Right atrium auricular region (tissue), 2 donors: ENCODE measurements at regions not wholly inside any gene's neighbourhood (a gene's known extent, or its start where the extent isn't known, plus 50 kb on each side); places are given as distances from the start of the nearest gene placed in this dataset.
A peak's percentile ranks its signal among the peaks of the same experiment; 100 is the strongest.
"Not testable (repeated sequence)": the region's sequence is repeated elsewhere in the genome, so short reads cannot be mapped to it uniquely, and the experiment has no call there.

ENCODE experiments used
- DNase-seq: peaks from one replicate; pipeline ENCODE4 v3.0.0-alpha.2; 2019; ENCODE audit warnings: low spot score
- H3K27ac ChIP-seq, 2 donors: fragments of 200-600 bp; sonication (generic); 1 replicate in 1 of 2; 2 replicates in 1 of 2; pipeline ENCODE4 v1.5.1; 2016 to 2019
- H3K27me3 ChIP-seq, 2 donors: fragments of 200-600 bp; sonication (generic); one replicate each; pipeline versions ENCODE4 v1.5.1 to v1.6.0; 2017 to 2019
- H3K36me3 ChIP-seq: fragments of 200-600 bp; sonication (generic); one replicate; pipeline ENCODE4 v1.5.1; 2016
- H3K4me1 ChIP-seq, 2 donors: fragments of 200-600 bp; sonication (generic); one replicate each; pipeline versions ENCODE4 v1.5.1 to v1.6.0; 2017 to 2019
- H3K4me3 ChIP-seq, 2 donors: fragments of 200-600 bp; sonication (generic); 1 replicate in 1 of 2; 2 replicates in 1 of 2; pipeline ENCODE4 v1.5.1; 2017 to 2019; ENCODE audit warnings: mild to moderate bottlenecking in 1 of 2, moderate library complexity in 1 of 2
- H3K9me3 ChIP-seq, 2 donors: fragments of 200-600 bp; sonication (generic); one replicate each; pipeline ENCODE4 v1.5.1; 2019
- CTCF ChIP-seq, 2 donors: fragments of 200-600 bp; sonication (generic); IDR thresholded peaks; one replicate each; pipeline ENCODE4 v1.5.1; 2019; ENCODE audit warnings: antibody characterized with exemption in 2 of 2

- H3K27me3 ChIP-seq = no peaks in the 10 kb centered on the region
- H3K36me3 ChIP-seq = no peaks in the 10 kb centered on the region
- no peak overlapping the region for H3K27ac ChIP-seq
- H3K9me3 ChIP-seq = no peaks in the 10 kb centered on the region
- H3K4me3 ChIP-seq = no peak overlapping the region
- TF ChIP-seq CTCF (IDR thresholded peaks at IDR 0.05) = no peak
- H3K4me1 ChIP-seq = no peaks in the 10 kb centered on the region
- no peak for DNase-seq
Measured at GRCh38 chr3:17820275-17820674, 77.8 kb upstream of the TBC1D5 start.

GRCh38 chr3:17817973-17818372 lies 75.5 kb upstream of the TBC1D5 start:
- H3K4me3 ChIP-seq, DNase-seq, H3K27me3 ChIP-seq, H3K27ac ChIP-seq, H3K36me3 ChIP-seq, H3K4me1 ChIP-seq, H3K9me3 ChIP-seq: not testable (repeated sequence)

- H3K36me3 ChIP-seq = no peaks in the 10 kb centered on the region
- H3K27ac ChIP-seq = no peak overlapping the region
- DNase-seq = no peak
- no peak for TF ChIP-seq CTCF (IDR thresholded peaks at IDR 0.05)
- no peak overlapping the region for H3K4me3 ChIP-seq
- no peaks in the 10 kb centered on the region for H3K4me1 ChIP-seq
- no peaks in the 10 kb centered on the region for H3K9me3 ChIP-seq
- no peaks in the 10 kb centered on the region for H3K27me3 ChIP-seq
Measured at GRCh38 chr3:17817545-17817944, 75.1 kb upstream of the TBC1D5 start.

- H3K36me3 ChIP-seq, DNase-seq, H3K4me3 ChIP-seq, H3K9me3 ChIP-seq, H3K4me1 ChIP-seq, H3K27ac ChIP-seq, H3K27me3 ChIP-seq: not testable (repeated sequence)
Measured at GRCh38 chr3:17816839-17817238, 74.4 kb upstream of the TBC1D5 start.

- not testable (repeated sequence) for H3K9me3 ChIP-seq, H3K27ac ChIP-seq, DNase-seq, H3K4me3 ChIP-seq, H3K4me1 ChIP-seq, H3K36me3 ChIP-seq, H3K27me3 ChIP-seq
Measured at GRCh38 chr3:17812328-17812727, 69.9 kb upstream of the TBC1D5 start.

GRCh38 chr3:17811646-17812045 lies 69.2 kb upstream of the TBC1D5 start:
- H3K27ac ChIP-seq = no peak overlapping the region
- no peak for DNase-seq
- TF ChIP-seq CTCF (IDR thresholded peaks at IDR 0.05) = no peak
- no peaks in the 10 kb centered on the region for H3K36me3 ChIP-seq
- no peak overlapping the region for H3K4me3 ChIP-seq
- no peaks in the 10 kb centered on the region for H3K4me1 ChIP-seq
- H3K27me3 ChIP-seq = no peaks in the 10 kb centered on the region
- no peaks in the 10 kb centered on the region for H3K9me3 ChIP-seq

- TF ChIP-seq CTCF (IDR thresholded peaks at IDR 0.05) = peak in 1 of 2 donors; percentile 32
- H3K27ac ChIP-seq = no peak overlapping the region
- no peak for DNase-seq
- H3K27me3 ChIP-seq = no peaks in the 10 kb centered on the region
- no peaks in the 10 kb centered on the region for H3K4me1 ChIP-seq
- H3K9me3 ChIP-seq = no peaks in the 10 kb centered on the region
- H3K36me3 ChIP-seq = no peaks in the 10 kb centered on the region
- H3K4me3 ChIP-seq = no peak overlapping the region
Measured at GRCh38 chr3:17810759-17811158, 68.3 kb upstream of the TBC1D5 start.

- Histone ChIP-seq H3K27me3 (no peaks in the 10 kb centered on the region), H3K9me3 (no peaks in the 10 kb centered on the region), H3K27ac (no peak overlapping the region), H3K4me1 (no peaks in the 10 kb centered on the region), H3K4me3 (no peak overlapping the region), H3K36me3 (no peaks in the 10 kb centered on the region)
- DNase-seq = no peak
- TF ChIP-seq CTCF (IDR thresholded peaks at IDR 0.05) = no peak
Measured at GRCh38 chr3:17808994-17809393, 66.6 kb upstream of the TBC1D5 start.
